Endodermal cell (in vitro differentiated cells): ENCODE measurements at regions not wholly inside any gene's neighbourhood (a gene's known extent, or its start where the extent isn't known, plus 50 kb on each side); places are given as distances from the start of the nearest gene placed in this dataset.

Source experiments
- DNase-seq: peaks from one replicate; pipeline ENCODE4 v3.0.0-alpha.2; 2017
- H3K27ac ChIP-seq: 2 replicates; pipeline ENCODE4 v1.5.1; 2013; ENCODE audit warnings: mild to moderate bottlenecking, low read depth, low read length, moderate library complexity
- H3K27me3 ChIP-seq: 2 replicates; pipeline ENCODE4 v1.6.1; 2013; ENCODE audit warnings: mild to moderate bottlenecking, low read length, moderate library complexity; ENCODE audit not compliant: insufficient read depth, control insufficient read depth, poor library complexity, severe bottlenecking
- H3K36me3 ChIP-seq: 2 replicates; pipeline ENCODE4 v1.7.0; 2013; ENCODE audit warnings: mild to moderate bottlenecking, low read length, moderate library complexity; ENCODE audit not compliant: control insufficient read depth, insufficient read depth
- H3K4me1 ChIP-seq: one replicate; pipeline ENCODE4 v1.7.0; 2013; ENCODE audit warnings: low read length; ENCODE audit not compliant: control insufficient read depth, insufficient read depth
- H3K4me3 ChIP-seq: 2 replicates; pipeline ENCODE4 v1.5.1; 2013; ENCODE audit warnings: mild to moderate bottlenecking, low read length, moderate library complexity
- H3K9ac ChIP-seq: 2 replicates; pipeline ENCODE4 v1.6.1; 2013; ENCODE audit warnings: mild to moderate bottlenecking, low read length, moderate library complexity; ENCODE audit not compliant: poor library complexity, severe bottlenecking; ENCODE audit errors: extremely low read depth
- H3K9me3 ChIP-seq: 2 replicates; pipeline ENCODE4 v1.6.1; 2013; ENCODE audit warnings: mild to moderate bottlenecking, low read length, moderate library complexity; ENCODE audit not compliant: control insufficient read depth
- H3K27ac Mint-ChIP-seq: 2 replicates; pipeline ENCODE4 v1.8.0; 2020; ENCODE audit warnings: mixed read lengths
- H3K27me3 Mint-ChIP-seq: 2 replicates; pipeline ENCODE4 v1.8.0; 2021; ENCODE audit warnings: mild to moderate bottlenecking, mixed read lengths; ENCODE audit not compliant: insufficient read depth
- H3K36me3 Mint-ChIP-seq: 2 replicates; pipeline ENCODE4 v1.8.0; 2020; ENCODE audit warnings: low read depth, mixed read lengths
- H3K4me1 Mint-ChIP-seq: 2 replicates; pipeline ENCODE4 v1.8.0; 2020; ENCODE audit warnings: mixed read lengths
- H3K4me3 Mint-ChIP-seq: 2 replicates; pipeline ENCODE4 v1.8.0; 2020; ENCODE audit warnings: mild to moderate bottlenecking, moderate library complexity, mixed read lengths
- H3K9me3 Mint-ChIP-seq: 2 replicates; pipeline ENCODE4 v1.8.0; 2020; ENCODE audit warnings: mild to moderate bottlenecking, mixed read lengths
- CTCF ChIP-seq: fragments of 200-600 bp; sonication (generic); conservative IDR thresholded peaks from 2 replicates; pipeline ENCODE4 v1.5.0; 2021; ENCODE audit warnings: antibody characterized with exemption, mild to moderate bottlenecking
- WGBS, 2 experiments: methylation state at CpG; one replicate each; pipeline versions ENCODE4 v1.1.5 to v1.1.7; 2013; ENCODE audit warnings: missing lambda C conversion rate in 2 of 2, mixed read lengths in 1 of 2; ENCODE audit not compliant: insufficient coverage in 1 of 2, insufficient read length in 1 of 2; 5-methylcytosine and 5-hydroxymethylcytosine counted together

GRCh38 chr17:77865112-77865611 lies 93.3 kb upstream of the TNRC6C start:
- Mint-ChIP-seq H3K9me3 (no peaks in the 10 kb centered on the region), H3K4me1 (no peaks in the 10 kb centered on the region), H3K27me3 (peaks cover 3% of the 10 kb centered on the region), H3K4me3 (no peak overlapping the region), H3K27ac (no peak overlapping the region), H3K36me3 (no peaks in the 10 kb centered on the region)
- 73 to 90% methylated on average over 6 to 20 of the region's 22 CpGs for WGBS, 2 experiments
- H3K9me3 ChIP-seq, result no peaks in the 10 kb centered on the region
- H3K9ac ChIP-seq, result no peak overlapping the region
- H3K27ac ChIP-seq, result peak overlapping the region; percentile 34
- no peaks in the 10 kb centered on the region for H3K36me3 ChIP-seq
- no peak for DNase-seq
- H3K4me3 ChIP-seq, result no peak overlapping the region
- H3K27me3 ChIP-seq, result no peaks in the 10 kb centered on the region
- H3K4me1 ChIP-seq, result no peaks in the 10 kb centered on the region
- no peak for TF ChIP-seq CTCF

DNA sequence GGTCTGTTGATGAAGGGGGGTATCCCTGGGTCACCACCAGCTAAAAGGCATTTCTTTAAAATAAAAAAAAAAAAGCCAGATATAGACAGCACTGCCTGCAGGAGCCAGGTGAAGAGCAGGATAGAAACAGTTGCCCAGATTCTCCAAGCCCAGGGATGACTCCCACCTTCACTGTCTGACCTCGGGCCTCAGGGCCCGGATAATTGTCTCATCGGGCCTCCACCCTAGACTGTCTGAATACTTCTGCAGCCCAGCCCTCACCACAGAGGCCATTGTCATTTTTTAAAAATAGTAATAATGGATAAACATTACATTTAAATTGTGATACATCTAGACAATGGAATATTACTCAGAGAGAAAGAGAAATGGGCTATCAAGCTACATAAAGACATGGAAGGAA lies 92.8 kb upstream of the TNRC6C start:
- no peak for DNase-seq
- H3K4me1 ChIP-seq, result no peaks in the 10 kb centered on the region
- 100% methylated on average over 3 of the region's 3 CpGs; no CpG with 5 or more reads in 1 of the 2 experiments for WGBS, 2 experiments

GRCh38 chr17:77867308-77867781 lies 91.2 kb upstream of the TNRC6C start:
- H3K27ac Mint-ChIP-seq, result no peak overlapping the region
- no peak overlapping the region for H3K9ac ChIP-seq
- H3K4me1 ChIP-seq, result no peaks in the 10 kb centered on the region
- no peak overlapping the region for H3K4me3 Mint-ChIP-seq
- DNase-seq, result peak; percentile 64
- H3K27ac ChIP-seq, result no peak overlapping the region
- H3K4me3 ChIP-seq, result no peak overlapping the region
- no peaks in the 10 kb centered on the region for H3K36me3 Mint-ChIP-seq
- peaks cover 3% of the 10 kb centered on the region for H3K27me3 Mint-ChIP-seq
- H3K4me1 Mint-ChIP-seq, result no peaks in the 10 kb centered on the region
- H3K36me3 ChIP-seq, result no peaks in the 10 kb centered on the region
- no peaks in the 10 kb centered on the region for H3K9me3 ChIP-seq
- WGBS, 2 experiments, result 67 to 80% methylated on average over 4 to 5 of the region's 5 CpGs
- TF ChIP-seq CTCF, result no peak
- no peaks in the 10 kb centered on the region for H3K9me3 Mint-ChIP-seq
- no peaks in the 10 kb centered on the region for H3K27me3 ChIP-seq

More for the DNA sequence above, 92.8 kb upstream of the TNRC6C start:
- Mint-ChIP-seq H3K27me3 (peaks cover 3% of the 10 kb centered on the region), H3K36me3 (no peaks in the 10 kb centered on the region), H3K4me1 (no peaks in the 10 kb centered on the region), H3K27ac (no peak overlapping the region), H3K4me3 (no peak overlapping the region), H3K9me3 (no peaks in the 10 kb centered on the region)
- Histone ChIP-seq H3K9me3 (no peaks in the 10 kb centered on the region), H3K27ac (peak overlapping the region; percentile 34), H3K9ac (no peak overlapping the region), H3K4me3 (no peak overlapping the region), H3K27me3 (no peaks in the 10 kb centered on the region), H3K36me3 (no peaks in the 10 kb centered on the region)
- no peak for TF ChIP-seq CTCF
